ENCODE measurements at regions not wholly inside any gene's neighbourhood (a gene's known extent, or its start where the extent isn't known, plus 50 kb on each side); places are given as distances from the start of the nearest gene placed in this dataset.
"Not testable (repeated sequence)": the region's sequence is repeated elsewhere in the genome, so short reads cannot be mapped to it uniquely, and the experiment has no call there.

- not testable (repeated sequence) for DNase-seq
Measured at GRCh38 chr3:185306286-185306685, 52.4 kb upstream of the EHHADH start.

GRCh38 chr3:185306847-185307246 lies 53.0 kb upstream of the EHHADH start:
- no peak for DNase-seq

- DNase-seq, result peak; percentile 86
Measured at GRCh38 chr3:185308126-185308754, 54.4 kb upstream of the EHHADH start.

GRCh38 chr3:185309302-185309701 lies 53.6 kb upstream of the MAP3K13 start:
- no peak for DNase-seq

- no peak for DNase-seq
Measured at GRCh38 chr3:185309795-185310194, 53.1 kb upstream of the MAP3K13 start.

GRCh38 chr3:185311991-185312390 lies 50.9 kb upstream of the MAP3K13 start:
- DNase-seq, result no peak

Measured in dermis blood vessel endothelial cell (primary cell).